ENCODE measurements at regions not wholly inside any gene's neighbourhood (a gene's known extent, or its start where the extent isn't known, plus 50 kb on each side); places are given as distances from the start of the nearest gene placed in this dataset.

DNA sequence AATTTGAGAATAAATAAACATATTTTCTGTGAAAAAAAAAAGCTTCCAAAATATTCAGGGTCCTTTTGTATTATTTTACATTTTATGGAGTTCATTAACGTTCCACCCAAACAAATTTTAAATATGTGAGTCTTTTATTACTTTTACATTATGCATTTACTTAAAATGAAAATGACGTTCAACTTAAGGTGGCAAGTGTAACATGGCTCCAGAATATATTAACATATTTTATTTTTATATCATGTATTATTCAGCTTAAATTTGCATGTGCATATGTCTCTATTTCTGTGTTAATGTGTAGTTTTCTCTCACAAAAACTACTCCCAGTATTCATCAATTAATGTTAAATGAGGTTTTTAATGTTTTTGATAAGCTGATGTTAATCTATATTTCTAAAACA is 243.6 kb upstream of the CNTN3 start:
- TF ChIP-seq, protein P1, sequence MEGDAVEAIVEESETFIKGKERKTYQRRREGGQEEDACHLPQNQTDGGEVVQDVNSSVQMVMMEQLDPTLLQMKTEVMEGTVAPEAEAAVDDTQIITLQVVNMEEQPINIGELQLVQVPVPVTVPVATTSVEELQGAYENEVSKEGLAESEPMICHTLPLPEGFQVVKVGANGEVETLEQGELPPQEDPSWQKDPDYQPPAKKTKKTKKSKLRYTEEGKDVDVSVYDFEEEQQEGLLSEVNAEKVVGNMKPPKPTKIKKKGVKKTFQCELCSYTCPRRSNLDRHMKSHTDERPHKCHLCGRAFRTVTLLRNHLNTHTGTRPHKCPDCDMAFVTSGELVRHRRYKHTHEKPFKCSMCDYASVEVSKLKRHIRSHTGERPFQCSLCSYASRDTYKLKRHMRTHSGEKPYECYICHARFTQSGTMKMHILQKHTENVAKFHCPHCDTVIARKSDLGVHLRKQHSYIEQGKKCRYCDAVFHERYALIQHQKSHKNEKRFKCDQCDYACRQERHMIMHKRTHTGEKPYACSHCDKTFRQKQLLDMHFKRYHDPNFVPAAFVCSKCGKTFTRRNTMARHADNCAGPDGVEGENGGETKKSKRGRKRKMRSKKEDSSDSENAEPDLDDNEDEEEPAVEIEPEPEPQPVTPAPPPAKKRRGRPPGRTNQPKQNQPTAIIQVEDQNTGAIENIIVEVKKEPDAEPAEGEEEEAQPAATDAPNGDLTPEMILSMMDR (conservative IDR thresholded peaks at IDR 0.05) = no peak
- H3K27ac ChIP-seq = no peak overlapping the region

DNA sequence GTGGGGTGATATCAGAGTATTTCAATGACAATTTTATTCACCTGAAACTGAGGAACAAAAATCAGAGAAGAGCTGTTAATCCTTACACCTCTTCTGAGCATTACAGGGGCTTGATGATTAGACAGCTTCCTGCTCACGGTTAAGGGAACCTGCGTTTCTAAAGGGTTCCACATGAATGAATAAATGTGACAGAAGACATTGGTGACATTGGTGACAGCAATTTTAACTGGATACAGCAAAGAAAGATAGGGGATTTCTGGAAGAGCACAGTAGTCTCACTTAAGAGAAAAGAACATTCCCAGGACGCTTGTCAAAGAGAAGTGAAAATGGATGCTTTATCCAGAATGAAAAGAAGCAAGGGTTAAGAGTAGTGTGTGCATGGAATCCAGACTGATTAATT is 235.9 kb upstream of the CNTN3 start:
- H3K27ac ChIP-seq = no peak overlapping the region
- TF ChIP-seq, protein P1 (conservative IDR thresholded peaks at IDR 0.05) = no peak

DNA sequence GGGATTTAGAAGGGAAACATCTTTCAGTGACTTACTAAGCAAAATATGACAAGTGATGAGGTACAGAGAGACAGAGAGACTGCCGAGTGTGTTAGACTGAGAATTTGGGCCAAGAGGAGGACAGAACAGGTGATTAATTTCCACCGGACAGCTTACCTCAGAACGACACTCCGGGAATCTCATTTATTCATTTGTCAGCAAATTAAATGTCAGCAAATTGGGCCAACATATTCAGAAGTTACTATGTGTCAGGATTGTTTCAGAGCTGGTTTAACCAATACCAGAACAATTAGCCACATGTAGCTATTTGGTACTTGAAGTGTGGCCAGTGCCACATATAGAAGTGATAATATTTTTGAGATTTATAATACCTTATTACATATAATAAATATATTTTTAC is 232.6 kb upstream of the CNTN3 start:
- H3K27ac ChIP-seq = no peak overlapping the region
- TF ChIP-seq, protein P1 (conservative IDR thresholded peaks at IDR 0.05) = no peak

DNA sequence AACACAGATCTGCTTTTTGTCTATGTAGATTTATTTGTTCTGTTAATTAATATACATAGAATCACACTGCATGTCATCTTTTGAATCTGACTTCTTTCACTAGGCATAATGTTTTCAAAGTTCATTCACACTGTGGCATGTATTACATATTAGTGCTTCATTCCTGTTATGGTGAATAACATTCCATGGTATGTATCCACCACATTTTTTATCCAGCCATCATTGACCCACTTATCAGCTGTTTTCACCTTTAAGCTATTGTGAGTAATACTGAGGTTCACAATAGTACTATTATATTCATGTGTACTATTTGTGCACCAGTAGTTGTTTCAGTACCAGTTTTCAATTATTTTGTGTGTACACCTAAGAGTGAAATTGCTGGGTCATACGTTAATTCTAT is 230.6 kb upstream of the CNTN3 start:
- H3K27ac ChIP-seq = no peak overlapping the region
- TF ChIP-seq, protein P1 (conservative IDR thresholded peaks at IDR 0.05) = no peak

DNA sequence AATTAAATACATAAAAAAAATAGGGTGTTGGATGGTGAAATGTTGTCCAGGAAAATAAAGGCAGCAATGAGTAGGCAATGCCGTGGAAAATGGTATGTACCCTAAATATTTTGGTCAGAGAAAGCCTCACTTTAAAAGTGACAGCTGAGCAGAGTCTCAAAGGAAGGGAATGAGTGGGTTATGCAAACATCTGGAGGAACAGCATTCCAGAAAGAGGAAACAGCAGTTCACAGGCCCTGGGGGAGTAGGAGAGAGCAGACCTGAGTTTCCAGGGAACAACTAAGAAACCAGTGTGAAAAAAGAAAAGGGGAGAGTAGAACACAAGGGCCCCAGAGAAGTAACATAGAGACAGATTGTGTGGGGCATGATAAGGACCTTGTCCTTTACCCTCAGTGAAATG is 230.0 kb upstream of the CNTN3 start:
- TF ChIP-seq, protein P1 (conservative IDR thresholded peaks at IDR 0.05) = no peak
- no peak overlapping the region for H3K27ac ChIP-seq

DNA sequence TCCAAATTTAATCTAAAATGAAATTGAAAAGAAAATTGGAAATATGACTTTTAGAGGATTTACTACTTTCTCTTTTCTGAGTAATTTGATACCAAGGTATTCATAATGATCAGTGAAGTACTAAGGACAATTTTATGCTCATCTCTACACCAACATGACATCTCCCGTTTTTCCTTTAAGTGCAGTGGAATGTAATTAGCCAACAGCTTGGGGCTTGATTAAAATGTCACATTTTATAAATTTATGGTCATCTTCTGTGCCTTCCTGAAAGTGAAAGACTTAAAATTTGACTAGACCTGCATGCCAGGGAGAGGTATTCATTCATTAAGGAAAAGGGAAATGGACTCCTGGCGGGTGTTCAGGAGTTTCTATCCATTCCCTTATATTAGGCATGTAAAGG is 228.2 kb upstream of the CNTN3 start:
- TF ChIP-seq, protein P1 (conservative IDR thresholded peaks at IDR 0.05) = no peak
- no peak overlapping the region for H3K27ac ChIP-seq

DNA sequence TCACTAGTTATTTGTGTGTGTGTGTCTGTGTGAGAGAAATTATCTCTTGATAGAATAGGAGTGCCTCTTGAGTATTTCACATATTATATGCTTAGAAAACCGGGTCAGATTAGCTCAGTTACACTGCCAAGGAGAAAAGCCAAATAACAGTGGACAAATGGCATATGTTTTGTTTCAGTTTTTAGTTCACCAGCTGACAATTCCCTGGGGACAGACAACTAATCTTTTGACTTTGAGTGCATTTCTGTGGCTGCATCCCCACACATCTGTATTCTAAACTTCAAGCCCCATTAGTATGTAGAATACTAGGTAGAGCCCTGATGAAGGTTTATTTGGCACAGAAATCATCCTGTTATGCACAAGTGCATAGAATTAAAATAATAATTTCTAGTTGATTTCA is 227.7 kb upstream of the CNTN3 start:
- no peak overlapping the region for H3K27ac ChIP-seq
- TF ChIP-seq, protein P1 (conservative IDR thresholded peaks at IDR 0.05) = no peak

DNA sequence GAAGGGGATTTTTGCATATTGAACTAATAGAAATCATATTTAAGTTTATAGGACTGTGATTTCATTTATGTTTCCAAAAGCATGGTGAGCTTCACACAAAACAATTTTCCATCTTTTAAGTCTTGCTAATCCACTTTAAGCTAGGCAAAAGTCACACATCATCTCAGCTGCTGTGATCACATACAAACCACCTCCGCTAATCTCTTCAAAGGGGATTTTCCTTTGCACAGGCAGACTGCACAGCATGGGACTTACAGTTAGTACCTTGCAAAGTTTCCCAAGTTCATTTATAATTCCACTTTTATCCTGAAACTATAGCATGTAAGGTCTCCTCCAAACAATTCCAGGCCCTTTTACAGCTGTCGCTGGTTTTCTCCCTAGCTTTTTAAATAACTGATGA is 225.1 kb upstream of the CNTN3 start:
- no peak overlapping the region for H3K27ac ChIP-seq
- TF ChIP-seq, protein P1 (conservative IDR thresholded peaks at IDR 0.05) = no peak
